ENCODE measurements at regions not wholly inside any gene's neighbourhood (a gene's known extent, or its start where the extent isn't known, plus 50 kb on each side); places are given as distances from the start of the nearest gene placed in this dataset.

DNA sequence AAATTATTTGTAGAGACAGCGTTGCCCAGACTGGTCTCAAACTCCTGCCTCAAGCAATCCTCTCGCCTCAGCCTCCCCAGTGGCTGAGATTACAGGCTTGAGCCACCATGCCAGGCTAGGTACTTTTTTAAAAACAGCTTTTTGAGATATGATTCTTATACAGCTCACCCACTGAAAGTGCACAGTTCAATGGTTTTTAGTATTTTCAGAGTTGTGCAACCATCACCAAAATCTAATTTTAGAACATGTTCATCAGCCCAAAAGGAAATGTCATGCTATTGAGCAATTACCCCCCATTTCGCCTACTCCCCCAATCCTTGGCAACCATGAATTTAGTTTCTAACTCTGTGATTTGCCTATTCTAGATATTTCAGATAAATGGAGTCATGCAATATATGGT is 73.7 kb downstream of the EVX1 start:
- TF ChIP-seq BHLHE40 (IDR thresholded peaks at IDR 0.05; ENCODE audit: low read length), result no peak
- TF ChIP-seq ZNF142 (CRISPR knock-in tag; IDR thresholded peaks at IDR 0.05), result no peak
- TF ChIP-seq POLR2A (IDR thresholded peaks at IDR 0.05; ENCODE audit: insufficient read depth in 1 of 2, low read depth in 2 of 2, low read length in 2 of 2), result no peak
- no peak for TF ChIP-seq PHF8 (CRISPR knock-in tag; IDR thresholded peaks at IDR 0.05)
- no peak for TF ChIP-seq HOMEZ (CRISPR knock-in tag; IDR thresholded peaks at IDR 0.05; ENCODE audit: low read depth)
- TF ChIP-seq CTCF (CRISPR knock-in tag; IDR thresholded peaks at IDR 0.05), result no peak
- TF ChIP-seq EHMT2 (IDR thresholded peaks at IDR 0.05; ENCODE audit: borderline replicate concordance, low read depth, low read length), result no peak
- TF ChIP-seq CBX2 (IDR thresholded peaks at IDR 0.05; ENCODE audit: low read depth, low read length), result no peak
- TF ChIP-seq CBX2 (CRISPR knock-in tag; IDR thresholded peaks at IDR 0.05; ENCODE audit: low read depth), result no peak
